H1 (cell line): ENCODE measurements at regions not wholly inside any gene's neighbourhood (a gene's known extent, or its start where the extent isn't known, plus 50 kb on each side); places are given as distances from the start of the nearest gene placed in this dataset.

Source experiments
- MAFK ChIP-seq: IDR thresholded peaks from 2 replicates; pipeline ENCODE4 v1.6.1; 2012; ENCODE audit warnings: low read depth, mild to moderate bottlenecking, improper control_type of control experiment, low read length
- POLR2A ChIP-seq, 2 experiments: IDR thresholded peaks; 1 replicate in 1 of 2; 2 replicates in 1 of 2; pipeline ENCODE4 v1.6.1; 2011; ENCODE audit warnings: low read depth in 2 of 2, low read length in 2 of 2, mild to moderate bottlenecking in 2 of 2; ENCODE audit errors: control extremely low read depth in 1 of 2
- POLR2AphosphoS5 ChIP-seq: IDR thresholded peaks from 2 replicates; pipeline ENCODE4 v1.6.1; 2011; ENCODE audit warnings: low read depth, low read length

DNA sequence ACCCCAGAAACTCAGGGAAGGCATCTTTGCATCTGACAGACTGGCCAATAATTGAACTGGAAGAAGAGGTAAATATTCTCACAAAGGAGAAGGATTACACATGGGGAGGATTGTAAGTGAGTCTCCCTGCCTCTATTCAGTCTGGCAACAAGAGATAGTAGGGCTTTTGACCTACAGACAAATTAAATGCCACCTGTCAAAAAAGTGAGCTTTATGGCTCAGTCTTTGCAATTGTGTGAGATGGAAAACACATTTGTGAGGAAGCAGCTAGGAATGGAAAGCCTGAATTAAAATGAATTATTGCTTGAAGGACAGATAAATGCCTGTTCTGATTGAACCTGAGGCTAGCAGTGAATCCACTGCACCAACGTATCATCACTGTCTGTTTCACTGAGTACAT, 173.3 kb upstream of the GOLIM4 start:
- TF ChIP-seq POLR2AphosphoS5: no peak
- TF ChIP-seq POLR2A (IDR thresholded peaks at IDR 0.05; ENCODE audit: control extremely low read depth in 1 of 2, low read depth in 2 of 2, low read length in 2 of 2): no peak
- no peak for TF ChIP-seq MAFK
